Ishikawa (cell line): ENCODE measurements at regions not wholly inside any gene's neighbourhood (a gene's known extent, or its start where the extent isn't known, plus 50 kb on each side); places are given as distances from the start of the nearest gene placed in this dataset.

Source experiments
- EP300 ChIP-seq: IDR thresholded peaks from 2 replicates; pipeline ENCODE4 v1.6.1; 2012; ENCODE audit warnings: borderline replicate concordance
- RAD21 ChIP-seq: IDR thresholded peaks from 2 replicates; pipeline ENCODE4 v1.6.1; 2012; ENCODE audit warnings: low read depth
- REST ChIP-seq: IDR thresholded peaks from 2 replicates; pipeline ENCODE4 v1.6.1; 2012; ENCODE audit warnings: low read depth, mild to moderate bottlenecking
- TEAD4 ChIP-seq: IDR thresholded peaks from 2 replicates; pipeline ENCODE4 v1.6.1; 2012
- YY1 ChIP-seq: IDR thresholded peaks from 2 replicates; pipeline ENCODE4 v1.6.1; 2012; ENCODE audit warnings: low read depth

- TF ChIP-seq TEAD4 = no peak
- TF ChIP-seq RAD21 = no peak
- TF ChIP-seq YY1 = no peak
- no peak for TF ChIP-seq REST
- TF ChIP-seq EP300 = no peak
These were observed 369.0 kb downstream of the EPHA4 start for GRCh38 chr2:221203125-221203524.
